Parathyroid adenoma (tissue), 2 donors: ENCODE measurements at regions not wholly inside any gene's neighbourhood (a gene's known extent, or its start where the extent isn't known, plus 50 kb on each side); places are given as distances from the start of the nearest gene placed in this dataset.
"Not testable (repeated sequence)": the region's sequence is repeated elsewhere in the genome, so short reads cannot be mapped to it uniquely, and the experiment has no call there.

Experiments
- H2AFZ ChIP-seq: fragments of 300-600 bp; sonication (generic); one replicate; pipeline ENCODE4 v1.7.0; 2017; ENCODE audit warnings: antibody characterized with exemption, mild to moderate bottlenecking
- H3K27ac ChIP-seq: fragments of 300-600 bp; sonication (generic); one replicate; pipeline ENCODE4 v1.7.0; 2017
- H3K27me3 ChIP-seq: fragments of 300-600 bp; sonication (generic); one replicate; pipeline ENCODE4 v1.7.0; 2017; ENCODE audit warnings: low read length; ENCODE audit not compliant: control insufficient read depth, insufficient read depth
- H3K36me3 ChIP-seq: fragments of 300-600 bp; sonication (generic); one replicate; pipeline ENCODE4 v1.7.0; 2017; ENCODE audit warnings: low read length; ENCODE audit not compliant: control insufficient read depth, insufficient read depth
- H3K4me1 ChIP-seq: fragments of 300-600 bp; sonication (generic); one replicate; pipeline ENCODE4 v1.7.0; 2017; ENCODE audit warnings: control low read depth
- H3K4me2 ChIP-seq: fragments of 300-600 bp; sonication (generic); one replicate; pipeline ENCODE4 v1.7.0; 2017; ENCODE audit warnings: low read length
- H3K4me3 ChIP-seq: fragments of 300-600 bp; sonication (generic); one replicate; pipeline ENCODE4 v1.7.0; 2017; ENCODE audit warnings: low read depth, low read length
- H3K79me2 ChIP-seq: fragments of 300-600 bp; sonication (generic); one replicate; pipeline ENCODE4 v1.7.0; 2017; ENCODE audit warnings: control low read depth
- H3K9ac ChIP-seq: fragments of 300-600 bp; sonication (generic); one replicate; pipeline ENCODE4 v1.7.0; 2017; ENCODE audit warnings: mild to moderate bottlenecking
- H3K9me3 ChIP-seq: fragments of 300-600 bp; sonication (generic); one replicate; pipeline ENCODE4 v1.7.0; 2017; ENCODE audit warnings: low read length; ENCODE audit not compliant: control insufficient read depth
- donor health status: primary hyperparathyroidism.

GRCh38 chr1:794918-795584, 108.6 kb upstream of the OR4F16 start:
- H3K4me1 ChIP-seq, H2AFZ ChIP-seq, H3K27ac ChIP-seq, H3K79me2 ChIP-seq, H3K4me3 ChIP-seq, H3K36me3 ChIP-seq, H3K9ac ChIP-seq, H3K27me3 ChIP-seq, H3K4me2 ChIP-seq, H3K9me3 ChIP-seq: not testable (repeated sequence)

- H3K79me2 ChIP-seq = not testable (repeated sequence)
Observed at GRCh38 chr1:797649-798048, 111.2 kb upstream of the OR4F16 start.

GRCh38 chr1:800397-800796, 113.9 kb upstream of the OR4F16 start:
- not testable (repeated sequence) for H3K36me3 ChIP-seq, H3K27ac ChIP-seq, H3K9me3 ChIP-seq, H3K4me2 ChIP-seq, H3K4me3 ChIP-seq, H3K9ac ChIP-seq, H3K4me1 ChIP-seq, H2AFZ ChIP-seq, H3K27me3 ChIP-seq, H3K79me2 ChIP-seq

More at GRCh38 chr1:797649-798048, 111.2 kb upstream of the OR4F16 start:
- not testable (repeated sequence) for H3K4me3 ChIP-seq, H3K9me3 ChIP-seq, H3K36me3 ChIP-seq, H2AFZ ChIP-seq, H3K4me2 ChIP-seq, H3K4me1 ChIP-seq, H3K27ac ChIP-seq, H3K9ac ChIP-seq, H3K27me3 ChIP-seq

- not testable (repeated sequence) for H3K36me3 ChIP-seq
Observed at GRCh38 chr1:804378-805115, 118.1 kb upstream of the OR4F16 start.

GRCh38 chr1:805310-805709, 118.4 kb upstream of the SAMD11 start:
- not testable (repeated sequence) for H3K9me3 ChIP-seq, H3K79me2 ChIP-seq, H3K9ac ChIP-seq, H3K4me1 ChIP-seq, H3K36me3 ChIP-seq, H3K4me2 ChIP-seq, H3K27ac ChIP-seq, H3K4me3 ChIP-seq, H3K27me3 ChIP-seq, H2AFZ ChIP-seq

More at GRCh38 chr1:804378-805115, 118.1 kb upstream of the OR4F16 start:
- not testable (repeated sequence) for H3K4me1 ChIP-seq, H3K9me3 ChIP-seq, H3K4me3 ChIP-seq, H3K79me2 ChIP-seq, H3K27ac ChIP-seq, H3K9ac ChIP-seq, H3K27me3 ChIP-seq, H2AFZ ChIP-seq, H3K4me2 ChIP-seq

- H3K4me1 ChIP-seq, H3K27me3 ChIP-seq, H3K36me3 ChIP-seq, H2AFZ ChIP-seq, H3K4me3 ChIP-seq, H3K79me2 ChIP-seq, H3K4me2 ChIP-seq, H3K27ac ChIP-seq, H3K9ac ChIP-seq, H3K9me3 ChIP-seq: not testable (repeated sequence)
Observed at GRCh38 chr1:807066-807465, 116.7 kb upstream of the SAMD11 start.

GRCh38 chr1:807699-808390, 115.9 kb upstream of the SAMD11 start:
- not testable (repeated sequence) for H3K9me3 ChIP-seq, H2AFZ ChIP-seq, H3K4me1 ChIP-seq, H3K79me2 ChIP-seq, H3K27ac ChIP-seq, H3K4me3 ChIP-seq, H3K36me3 ChIP-seq, H3K9ac ChIP-seq, H3K4me2 ChIP-seq, H3K27me3 ChIP-seq

GRCh38 chr1:810949-811348, 112.8 kb upstream of the SAMD11 start:
- H3K9me3 ChIP-seq, H2AFZ ChIP-seq, H3K27me3 ChIP-seq, H3K4me1 ChIP-seq, H3K9ac ChIP-seq, H3K4me3 ChIP-seq, H3K4me2 ChIP-seq, H3K36me3 ChIP-seq, H3K79me2 ChIP-seq, H3K27ac ChIP-seq: not testable (repeated sequence)

- not testable (repeated sequence) for H3K4me2 ChIP-seq, H3K79me2 ChIP-seq, H3K27me3 ChIP-seq, H3K36me3 ChIP-seq, H3K4me3 ChIP-seq, H3K9me3 ChIP-seq, H3K27ac ChIP-seq, H2AFZ ChIP-seq, H3K4me1 ChIP-seq, H3K9ac ChIP-seq
Observed at GRCh38 chr1:812535-813127, 111.1 kb upstream of the SAMD11 start.

- H3K27me3 ChIP-seq, H3K79me2 ChIP-seq, H3K9me3 ChIP-seq, H3K4me2 ChIP-seq, H3K9ac ChIP-seq, H3K4me1 ChIP-seq, H3K27ac ChIP-seq, H3K36me3 ChIP-seq, H2AFZ ChIP-seq, H3K4me3 ChIP-seq: not testable (repeated sequence)
Observed at GRCh38 chr1:814543-814942, 109.2 kb upstream of the SAMD11 start.
